A673 (cell line): ENCODE measurements at regions not wholly inside any gene's neighbourhood (a gene's known extent, or its start where the extent isn't known, plus 50 kb on each side); places are given as distances from the start of the nearest gene placed in this dataset.

ENCODE experiments used
- CTCF ChIP-seq: fragments of 300-800, 200-600 bp; sonication (generic); conservative IDR thresholded peaks from 2 replicates; pipeline ENCODE4 v1.5.1; 2017; ENCODE audit warnings: low read depth, mild to moderate bottlenecking, antibody characterized with exemption, low read length, moderate library complexity, mixed read lengths
- EZH2 ChIP-seq: fragments of 200-600 bp; sonication (generic); IDR thresholded peaks from 2 replicates; pipeline ENCODE4 v1.6.1; 2017; ENCODE audit warnings: borderline replicate concordance, low read depth, mild to moderate bottlenecking, mixed read lengths, antibody characterized with exemption, low read length; ENCODE audit not compliant: poor library complexity, severe bottlenecking

GRCh38 chr5:152151113-152151512 is 226.5 kb upstream of the GLRA1 start:
- TF ChIP-seq CTCF, result no peak
- TF ChIP-seq EZH2, result no peak
